OCI-LY3 (cell line): ENCODE measurements at regions not wholly inside any gene's neighbourhood (a gene's known extent, or its start where the extent isn't known, plus 50 kb on each side); places are given as distances from the start of the nearest gene placed in this dataset.
A peak's percentile ranks its signal among the peaks of the same experiment; 100 is the strongest.

Source experiments
- H2AFZ ChIP-seq: fragments of 200-600, 300-600 bp; shearing (Covaris generic); 2 replicates; pipeline ENCODE4 v1.6.0; 2014; ENCODE audit warnings: antibody characterized with exemption, low read depth, low read length
- H3K27ac ChIP-seq: fragments of 200-600, 300-600 bp; sonication (generic); 2 replicates; pipeline ENCODE4 v1.5.1; 2014; ENCODE audit warnings: mild to moderate bottlenecking, low read length, moderate library complexity, mixed read lengths
- H3K27me3 ChIP-seq: fragments of 200-600, 300-600 bp; sonication (generic); 2 replicates; pipeline ENCODE4 v1.6.1; 2014; ENCODE audit warnings: low read depth, low read length, mixed read lengths
- H3K36me3 ChIP-seq: fragments of 200-600, 300-600 bp; sonication (generic); replicated peaks from 2 replicates; pipeline ENCODE3; 2014; ENCODE audit warnings: low read depth, low read length, mixed read lengths
- H3K4me1 ChIP-seq: fragments of 300-600, 200-600 bp; sonication (generic); 2 replicates; pipeline ENCODE4 v1.6.1; 2014; ENCODE audit warnings: low read length, mixed read lengths
- H3K4me2 ChIP-seq: fragments of 200-600, 300-600 bp; sonication (generic); 2 replicates; pipeline ENCODE4 v1.6.1; 2014; ENCODE audit warnings: low read length, mixed read lengths
- H3K4me3 ChIP-seq: fragments of 300-600, 200-600 bp; sonication (generic); 2 replicates; pipeline ENCODE4 v1.5.1; 2014; ENCODE audit warnings: antibody characterized with exemption, mild to moderate bottlenecking, low read length, moderate library complexity
- H3K79me2 ChIP-seq: fragments of 300-600, 200-600 bp; shearing (Covaris generic); 2 replicates; pipeline ENCODE4 v1.6.1; 2014; ENCODE audit warnings: mild to moderate bottlenecking, low read length, mixed read lengths
- H3K9ac ChIP-seq: fragments of 300-600, 200-600 bp; shearing (Covaris generic); 2 replicates; pipeline ENCODE4 v1.6.0; 2014; ENCODE audit warnings: mild to moderate bottlenecking, low read length, moderate library complexity
- H3K9me3 ChIP-seq: fragments of 200-600, 300-600 bp; shearing (Covaris generic); 2 replicates; pipeline ENCODE4 v1.6.1; 2014; ENCODE audit warnings: low read length, mixed read lengths; ENCODE audit not compliant: insufficient read depth
- H4K20me1 ChIP-seq: fragments of 200-600, 300-600 bp; sonication (generic); 2 replicates; pipeline ENCODE4 v1.6.1; 2016; ENCODE audit warnings: low read length, mixed read lengths; ENCODE audit not compliant: insufficient read depth
- EZH2phosphoT487 ChIP-seq: fragments of 200-600 bp; shearing (Covaris generic); IDR thresholded peaks from 2 replicates; pipeline ENCODE4 v1.6.1; 2018; ENCODE audit warnings: antibody characterized with exemption, mixed run types, low read depth
- TF ChIP-seq, protein P1 (sequence below): fragments of 200-600, 300-600 bp; sonication (generic); IDR thresholded peaks from 2 replicates; pipeline ENCODE4 v1.5.1; 2014; ENCODE audit warnings: antibody characterized with exemption, low read length, low read depth

DNA sequence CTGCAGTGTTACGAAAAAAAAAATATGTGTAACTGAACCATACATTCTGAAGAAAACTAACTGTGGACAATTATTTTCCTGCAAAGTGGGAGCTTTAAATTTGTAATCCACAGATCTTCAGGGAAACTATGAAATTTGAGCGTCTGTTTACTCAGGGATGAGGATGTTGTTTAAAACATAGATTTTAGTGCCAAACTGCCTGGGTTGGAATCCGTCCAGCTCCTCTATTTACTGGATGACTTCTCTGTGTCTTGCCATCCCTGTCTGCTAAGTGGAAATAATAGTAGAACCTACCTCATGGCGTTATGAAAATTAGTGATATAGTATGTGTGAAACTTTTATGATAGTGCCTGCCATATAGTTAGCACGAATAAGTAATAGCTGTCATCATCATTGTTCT, 666.5 kb downstream of the SQOR start:
- no peak overlapping the region for H3K27ac ChIP-seq
- TF ChIP-seq, protein P1, sequence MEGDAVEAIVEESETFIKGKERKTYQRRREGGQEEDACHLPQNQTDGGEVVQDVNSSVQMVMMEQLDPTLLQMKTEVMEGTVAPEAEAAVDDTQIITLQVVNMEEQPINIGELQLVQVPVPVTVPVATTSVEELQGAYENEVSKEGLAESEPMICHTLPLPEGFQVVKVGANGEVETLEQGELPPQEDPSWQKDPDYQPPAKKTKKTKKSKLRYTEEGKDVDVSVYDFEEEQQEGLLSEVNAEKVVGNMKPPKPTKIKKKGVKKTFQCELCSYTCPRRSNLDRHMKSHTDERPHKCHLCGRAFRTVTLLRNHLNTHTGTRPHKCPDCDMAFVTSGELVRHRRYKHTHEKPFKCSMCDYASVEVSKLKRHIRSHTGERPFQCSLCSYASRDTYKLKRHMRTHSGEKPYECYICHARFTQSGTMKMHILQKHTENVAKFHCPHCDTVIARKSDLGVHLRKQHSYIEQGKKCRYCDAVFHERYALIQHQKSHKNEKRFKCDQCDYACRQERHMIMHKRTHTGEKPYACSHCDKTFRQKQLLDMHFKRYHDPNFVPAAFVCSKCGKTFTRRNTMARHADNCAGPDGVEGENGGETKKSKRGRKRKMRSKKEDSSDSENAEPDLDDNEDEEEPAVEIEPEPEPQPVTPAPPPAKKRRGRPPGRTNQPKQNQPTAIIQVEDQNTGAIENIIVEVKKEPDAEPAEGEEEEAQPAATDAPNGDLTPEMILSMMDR: no peak
- TF ChIP-seq EZH2phosphoT487: no peak
- no peak overlapping the region for H3K9ac ChIP-seq
- no peaks in the 10 kb centered on the region for H4K20me1 ChIP-seq
- no peak overlapping the region for H3K4me2 ChIP-seq
- no peaks in the 10 kb centered on the region for H3K79me2 ChIP-seq
- peaks cover 23% of the 10 kb centered on the region for H3K4me1 ChIP-seq
- no peaks in the 10 kb centered on the region for H3K36me3 ChIP-seq
- no peak overlapping the region for H3K4me3 ChIP-seq
- 0 out of 2 replicates have a peak, but pooled peaks cover 4% of the 10 kb centered on the region for H3K27me3 ChIP-seq
- H3K9me3 ChIP-seq: no peaks in the 10 kb centered on the region
- H2AFZ ChIP-seq: no peak overlapping the region

DNA sequence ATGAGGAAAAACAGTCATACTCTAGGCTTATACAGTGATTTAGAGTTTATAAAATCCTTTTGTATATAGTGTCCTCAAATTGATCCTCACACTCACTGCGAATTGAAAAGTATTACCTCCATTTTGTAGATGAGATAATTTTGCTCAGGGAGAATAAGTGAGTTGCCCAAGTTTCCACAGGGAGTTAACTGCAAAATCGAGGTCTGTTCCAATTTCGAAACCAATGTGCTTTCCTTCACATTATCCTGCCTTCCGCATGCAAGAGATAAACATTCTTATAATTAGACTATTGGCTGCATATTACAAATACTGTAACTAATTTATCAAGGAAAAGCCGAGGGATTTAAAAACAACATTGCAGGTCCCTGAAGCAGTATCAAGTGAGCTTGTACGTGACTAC, 667.0 kb downstream of the SQOR start:
- Histone ChIP-seq H3K9ac (no peak overlapping the region), H4K20me1 (no peaks in the 10 kb centered on the region), H3K79me2 (no peaks in the 10 kb centered on the region), H3K27me3 (0 out of 2 replicates have a peak, but pooled peaks cover 4% of the 10 kb centered on the region), H3K4me2 (no peak overlapping the region), H3K4me3 (no peak overlapping the region), H3K4me1 (peaks cover 22% of the 10 kb centered on the region), H3K9me3 (no peaks in the 10 kb centered on the region), H3K27ac (no peak overlapping the region), H2AFZ (no peak overlapping the region), H3K36me3 (no peaks in the 10 kb centered on the region)
- no peak for TF ChIP-seq EZH2phosphoT487
- TF ChIP-seq, protein P1: no peak

DNA sequence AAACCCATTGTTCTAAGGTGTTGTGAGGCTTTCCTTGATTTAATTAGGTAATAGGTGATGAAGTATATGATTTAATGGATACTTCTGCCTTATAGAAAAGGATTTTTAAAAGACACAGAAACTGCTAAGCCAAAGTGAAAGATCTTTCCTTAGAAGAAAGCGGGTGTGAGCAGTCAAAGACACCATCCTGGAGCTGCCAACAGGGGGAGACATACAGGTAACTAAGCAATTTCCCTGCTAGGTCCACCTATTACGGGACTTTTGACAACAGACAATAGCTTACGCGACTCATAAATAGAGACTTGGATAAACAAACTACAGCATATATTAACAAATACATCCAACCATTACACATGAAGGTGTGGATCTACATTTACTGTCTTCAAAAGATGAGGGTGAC, 669.5 kb downstream of the SQOR start:
- Histone ChIP-seq H3K9ac (no peak overlapping the region), H3K36me3 (no peaks in the 10 kb centered on the region), H3K27me3 (0 out of 2 replicates have a peak, but pooled peaks cover 9% of the 10 kb centered on the region), H3K4me2 (peak overlapping the region; percentile 45), H3K79me2 (no peaks in the 10 kb centered on the region), H4K20me1 (no peaks in the 10 kb centered on the region), H3K4me3 (no peak overlapping the region), H3K9me3 (no peaks in the 10 kb centered on the region), H3K4me1 (0 out of 2 replicates have a peak, but pooled peaks cover 2% of the 10 kb centered on the region), H2AFZ (no peak overlapping the region), H3K27ac (no peak overlapping the region)
- TF ChIP-seq, protein P1: peak; percentile 69
- no peak for TF ChIP-seq EZH2phosphoT487

DNA sequence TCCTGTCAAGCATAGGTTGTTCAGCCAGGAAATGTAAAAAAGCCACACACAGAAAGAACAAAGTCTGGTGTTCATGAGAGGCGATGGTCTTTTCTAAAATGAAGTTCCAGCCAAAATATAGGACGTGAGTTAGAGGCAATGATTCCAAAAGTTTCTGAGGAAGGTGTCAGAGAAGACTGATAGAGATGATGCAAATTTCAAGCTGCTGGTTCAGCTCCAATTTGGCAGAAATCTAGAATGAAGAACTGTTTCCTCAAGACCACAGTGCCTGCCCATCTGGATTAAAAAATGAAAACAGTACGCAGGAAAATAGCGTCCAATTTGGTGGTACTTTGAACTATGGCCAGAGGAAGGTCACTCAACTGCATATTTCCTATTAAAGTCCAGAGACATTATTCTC, 672.9 kb downstream of the SQOR start:
- Histone ChIP-seq H3K27me3 (peaks cover 17% of the 10 kb centered on the region), H3K9ac (no peak overlapping the region), H3K36me3 (no peaks in the 10 kb centered on the region), H2AFZ (no peak overlapping the region), H3K4me1 (0 out of 2 replicates have a peak, but pooled peaks cover 2% of the 10 kb centered on the region), H4K20me1 (no peaks in the 10 kb centered on the region), H3K79me2 (no peaks in the 10 kb centered on the region), H3K9me3 (no peaks in the 10 kb centered on the region), H3K27ac (no peak overlapping the region), H3K4me2 (no peak overlapping the region), H3K4me3 (no peak overlapping the region)
- TF ChIP-seq EZH2phosphoT487: no peak
- TF ChIP-seq, protein P1: no peak
